ENCODE measurements at regions not wholly inside any gene's neighbourhood (a gene's known extent, or its start where the extent isn't known, plus 50 kb on each side); places are given as distances from the start of the nearest gene placed in this dataset.

DNA sequence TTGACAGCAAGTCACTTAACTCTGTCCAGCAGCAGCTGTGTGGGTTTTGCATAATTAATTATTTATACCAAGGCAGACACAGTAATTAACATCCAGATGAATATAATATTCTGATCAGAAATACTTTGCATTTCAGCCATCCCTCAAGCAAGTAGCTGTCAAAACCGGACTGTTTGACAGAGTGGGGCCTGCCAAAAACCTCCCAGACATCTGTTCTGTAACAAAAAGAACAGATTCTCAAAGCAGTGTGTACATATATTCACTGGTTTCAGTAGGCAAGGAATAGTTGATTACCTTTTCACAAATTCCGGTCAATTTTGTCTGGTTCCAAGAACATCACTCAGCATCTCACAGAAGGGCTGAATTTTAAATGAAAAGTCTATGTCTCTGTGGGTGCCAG, 291.6 kb downstream of the CMPK2 start:
- intact Hi-C loops (cut with DNase I) = no loop called here
- TF ChIP-seq, protein P1, sequence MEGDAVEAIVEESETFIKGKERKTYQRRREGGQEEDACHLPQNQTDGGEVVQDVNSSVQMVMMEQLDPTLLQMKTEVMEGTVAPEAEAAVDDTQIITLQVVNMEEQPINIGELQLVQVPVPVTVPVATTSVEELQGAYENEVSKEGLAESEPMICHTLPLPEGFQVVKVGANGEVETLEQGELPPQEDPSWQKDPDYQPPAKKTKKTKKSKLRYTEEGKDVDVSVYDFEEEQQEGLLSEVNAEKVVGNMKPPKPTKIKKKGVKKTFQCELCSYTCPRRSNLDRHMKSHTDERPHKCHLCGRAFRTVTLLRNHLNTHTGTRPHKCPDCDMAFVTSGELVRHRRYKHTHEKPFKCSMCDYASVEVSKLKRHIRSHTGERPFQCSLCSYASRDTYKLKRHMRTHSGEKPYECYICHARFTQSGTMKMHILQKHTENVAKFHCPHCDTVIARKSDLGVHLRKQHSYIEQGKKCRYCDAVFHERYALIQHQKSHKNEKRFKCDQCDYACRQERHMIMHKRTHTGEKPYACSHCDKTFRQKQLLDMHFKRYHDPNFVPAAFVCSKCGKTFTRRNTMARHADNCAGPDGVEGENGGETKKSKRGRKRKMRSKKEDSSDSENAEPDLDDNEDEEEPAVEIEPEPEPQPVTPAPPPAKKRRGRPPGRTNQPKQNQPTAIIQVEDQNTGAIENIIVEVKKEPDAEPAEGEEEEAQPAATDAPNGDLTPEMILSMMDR (IDR thresholded peaks at IDR 0.05) = no peak
- no peak for FAIRE-seq

DNA sequence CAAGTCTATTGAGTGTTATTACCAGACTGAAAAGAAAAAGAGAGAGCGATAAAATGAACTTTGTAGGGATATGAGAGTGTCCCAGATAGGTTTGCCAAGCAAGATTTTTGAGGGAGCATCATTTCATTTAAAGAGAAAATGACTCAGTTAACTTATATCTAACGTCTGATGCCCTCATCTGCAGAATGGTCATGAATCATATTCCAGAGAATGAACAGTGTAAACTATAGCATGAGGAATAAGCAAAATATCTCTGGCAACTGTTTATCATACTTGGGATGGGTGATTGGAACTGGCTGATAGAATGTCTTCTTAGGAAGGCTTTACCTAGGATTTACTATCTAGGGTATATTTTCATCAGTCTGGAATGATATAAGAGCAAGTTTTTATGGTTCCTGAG, 289.4 kb downstream of the CMPK2 start:
- WGBS, 2 donors = 67 to 80% methylated on average over 2 of the region's 2 CpGs
- no peak for FAIRE-seq
- TF ChIP-seq, protein P1 (IDR thresholded peaks at IDR 0.05) = no peak
- Histone ChIP-seq H3K4me3 (no peak overlapping the region), H3K27ac (no peak overlapping the region), H3K27me3 (no peaks in the 10 kb centered on the region), H3K4me1 (no peaks in the 10 kb centered on the region), H3K36me3 (no peaks in the 10 kb centered on the region), H3K9me3 (no peaks in the 10 kb centered on the region)
- DNase-seq = no peak
- intact Hi-C loops (cut with DNase I) = no loop called here
- ATAC-seq = no peak

More for the DNA sequence above, 291.6 kb downstream of the CMPK2 start:
- no peaks in the 10 kb centered on the region for H3K4me1 ChIP-seq
- H3K9me3 ChIP-seq = no peaks in the 10 kb centered on the region
- H3K27me3 ChIP-seq = no peaks in the 10 kb centered on the region
- ATAC-seq (no peak), DNase-seq (no peak)
- no peaks in the 10 kb centered on the region for H3K36me3 ChIP-seq
- no peak overlapping the region for H3K27ac ChIP-seq
- WGBS, 2 donors = 80 to 84% methylated on average over 2 of the region's 2 CpGs
- H3K4me3 ChIP-seq = no peak overlapping the region

DNA sequence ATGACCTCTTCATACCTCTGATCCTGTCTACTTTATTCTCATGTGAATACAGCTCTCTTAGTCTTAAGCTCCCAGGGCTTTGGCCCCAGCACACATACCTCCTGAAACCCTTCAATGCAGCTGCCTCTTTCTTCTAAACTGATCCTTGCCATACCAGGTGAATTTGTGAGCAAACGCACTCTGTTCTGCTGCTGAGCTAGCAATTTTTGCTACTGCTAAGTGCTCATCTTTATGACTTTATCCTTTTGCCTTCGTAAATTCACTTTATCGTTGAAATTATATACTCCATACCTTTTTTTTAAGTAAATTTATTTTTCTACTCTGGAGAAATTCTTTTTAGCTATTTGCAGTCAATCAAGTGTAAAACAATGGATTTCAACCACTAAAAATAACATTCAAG, 287.7 kb downstream of the CMPK2 start:
- 81 to 86% methylated on average over 3 of the region's 3 CpGs for WGBS, 2 donors
- H3K27ac ChIP-seq = no peak overlapping the region
- DNase-seq (no peak), ATAC-seq (no peak), FAIRE-seq (no peak)
- TF ChIP-seq, protein P1 (IDR thresholded peaks at IDR 0.05) = no peak
- no peaks in the 10 kb centered on the region for H3K9me3 ChIP-seq
- H3K36me3 ChIP-seq = no peaks in the 10 kb centered on the region
- H3K4me1 ChIP-seq = no peaks in the 10 kb centered on the region
- H3K27me3 ChIP-seq = no peaks in the 10 kb centered on the region
- H3K4me3 ChIP-seq = no peak overlapping the region
- intact Hi-C loops (cut with DNase I) = no loop called here

DNA sequence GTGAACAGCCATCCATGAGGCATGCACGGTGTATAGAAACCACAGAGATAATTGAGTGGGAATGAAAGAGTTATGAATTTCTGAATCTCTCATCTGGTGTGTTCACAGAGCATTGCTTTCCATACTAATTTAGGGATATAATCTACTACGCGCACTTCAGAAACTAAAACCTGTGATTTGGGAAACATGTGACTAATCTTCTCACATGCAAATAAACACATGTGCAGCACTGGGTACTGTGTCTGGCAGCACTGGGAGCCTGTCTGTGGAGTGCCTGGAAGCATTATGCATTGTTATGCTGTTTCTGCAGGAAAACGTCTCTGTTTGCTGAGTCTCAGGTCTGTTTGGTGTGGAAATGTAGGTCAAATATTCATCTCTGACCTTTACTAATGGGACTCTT, 287.3 kb downstream of the CMPK2 start:
- DNase-seq (no peak), FAIRE-seq (no peak), ATAC-seq (no peak)
- 58 to 61% methylated on average over 4 of the region's 4 CpGs for WGBS, 2 donors
- H3K4me1 ChIP-seq = no peaks in the 10 kb centered on the region
- TF ChIP-seq, protein P1 (IDR thresholded peaks at IDR 0.05) = no peak
- H3K27me3 ChIP-seq = no peaks in the 10 kb centered on the region
- H3K36me3 ChIP-seq = no peaks in the 10 kb centered on the region
- H3K9me3 ChIP-seq = no peaks in the 10 kb centered on the region
- H3K4me3 ChIP-seq = no peak overlapping the region
- H3K27ac ChIP-seq = no peak overlapping the region
- intact Hi-C loops (cut with DNase I) = no loop called here

DNA sequence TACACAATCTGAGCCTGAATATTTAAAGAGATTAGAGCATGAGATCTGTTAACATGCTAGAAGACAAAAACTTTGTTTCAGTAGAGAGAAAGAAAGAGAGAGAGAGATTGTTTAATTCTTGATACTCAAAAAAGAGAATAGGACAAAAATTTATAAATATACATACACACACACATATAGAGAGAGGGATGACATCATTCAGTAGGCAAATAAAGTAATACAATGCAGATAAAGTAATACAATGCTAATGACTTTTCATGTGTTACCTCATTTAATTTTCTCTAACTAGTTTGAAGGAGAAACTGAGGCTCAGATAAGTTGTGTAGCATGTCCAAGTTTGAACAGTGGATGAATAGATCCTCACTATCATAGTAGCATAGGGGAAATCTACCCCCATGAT, 286.4 kb downstream of the CMPK2 start:
- Histone ChIP-seq H3K36me3 (no peaks in the 10 kb centered on the region), H3K4me1 (no peaks in the 10 kb centered on the region), H3K27ac (no peak overlapping the region), H3K27me3 (no peaks in the 10 kb centered on the region), H3K9me3 (no peaks in the 10 kb centered on the region), H3K4me3 (no peak overlapping the region)
- FAIRE-seq = no peak
- ATAC-seq = no peak
- DNase-seq = no peak
- intact Hi-C loops (cut with DNase I) = no loop called here
- TF ChIP-seq, protein P1 (IDR thresholded peaks at IDR 0.05) = no peak

Measured in pancreas (tissue), 10 donors.